ENCODE measurements at regions not wholly inside any gene's neighbourhood (a gene's known extent, or its start where the extent isn't known, plus 50 kb on each side); places are given as distances from the start of the nearest gene placed in this dataset.

- TF ChIP-seq EZH2 (IDR thresholded peaks at IDR 0.05; ENCODE audit: insufficient read depth, low read length) (no peak), CTCF (IDR thresholded peaks at IDR 0.05; ENCODE audit: insufficient read depth, low read depth, low read length) (no peak)
These were observed 80.3 kb upstream of the PIAS1 start for GRCh38 chr15:67973846-67974245.

Data from astrocyte (in vitro differentiated cells and primary cell).